SH-SY5Y (cell line): ENCODE measurements at regions not wholly inside any gene's neighbourhood (a gene's known extent, or its start where the extent isn't known, plus 50 kb on each side); places are given as distances from the start of the nearest gene placed in this dataset.
A peak's percentile ranks its signal among the peaks of the same experiment; 100 is the strongest.

ENCODE experiments used
- GATA2 ChIP-seq: IDR thresholded peaks from 2 replicates; pipeline ENCODE4 v1.6.1; 2011; ENCODE audit warnings: mild to moderate bottlenecking, low read depth, low read length
- GATA3 ChIP-seq: IDR thresholded peaks from 2 replicates; pipeline ENCODE4 v1.6.1; 2011; ENCODE audit warnings: low read depth, mild to moderate bottlenecking, low read length, moderate library complexity

GRCh38 chr2:57759822-57760300 is 286.7 kb upstream of the VRK2 start:
- TF ChIP-seq GATA2 = 0 out of 2 replicates have a peak, but pooled peaks have one; percentile 7
- no peak for TF ChIP-seq GATA3
